ENCODE measurements at regions not wholly inside any gene's neighbourhood (a gene's known extent, or its start where the extent isn't known, plus 50 kb on each side); places are given as distances from the start of the nearest gene placed in this dataset.

DNA sequence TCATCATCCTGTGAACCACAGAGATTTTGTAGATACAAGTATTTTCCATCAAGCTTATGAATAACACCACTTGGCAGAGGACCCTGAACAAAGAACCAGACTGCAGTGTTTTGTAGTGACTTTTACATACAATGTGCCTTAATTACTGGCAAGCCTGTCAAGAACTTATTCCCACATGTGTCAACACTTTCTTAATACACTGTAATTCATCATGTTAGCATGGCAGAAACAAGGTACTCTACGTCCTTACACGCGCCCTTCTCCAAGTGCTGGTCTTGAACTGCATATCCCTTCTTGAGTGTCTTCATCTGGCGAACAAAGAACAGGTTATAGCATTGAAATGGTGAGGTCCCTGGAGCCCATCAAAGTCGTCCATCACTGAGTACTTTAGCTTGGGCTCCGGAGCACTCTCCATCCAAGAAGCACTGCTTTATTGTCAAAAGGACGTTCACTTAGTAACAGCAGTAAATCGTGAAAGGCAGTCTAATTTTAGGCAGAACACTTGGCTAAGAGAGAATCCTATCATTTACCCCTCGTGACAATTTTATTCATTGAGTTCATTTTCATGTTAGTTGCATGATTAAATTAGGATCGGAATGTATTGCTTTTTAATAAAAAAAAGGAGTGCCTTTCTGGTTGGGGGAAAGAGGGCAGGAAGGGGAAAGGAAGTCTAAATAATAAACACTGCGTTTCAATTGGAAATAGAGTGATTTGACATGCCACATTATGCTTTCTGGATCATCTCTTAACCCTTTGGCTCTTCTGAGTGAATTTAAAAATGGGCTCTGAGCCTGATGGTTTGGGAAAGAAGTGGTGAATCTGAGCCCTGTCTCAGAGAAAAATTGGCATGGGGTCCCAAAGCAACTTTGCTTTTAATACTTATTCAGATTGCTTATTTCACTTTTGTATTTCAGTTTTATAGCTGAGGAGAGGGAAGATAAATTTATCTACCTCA is 376.1 kb downstream of the DLEU7 start:
- TF ChIP-seq, protein P1, sequence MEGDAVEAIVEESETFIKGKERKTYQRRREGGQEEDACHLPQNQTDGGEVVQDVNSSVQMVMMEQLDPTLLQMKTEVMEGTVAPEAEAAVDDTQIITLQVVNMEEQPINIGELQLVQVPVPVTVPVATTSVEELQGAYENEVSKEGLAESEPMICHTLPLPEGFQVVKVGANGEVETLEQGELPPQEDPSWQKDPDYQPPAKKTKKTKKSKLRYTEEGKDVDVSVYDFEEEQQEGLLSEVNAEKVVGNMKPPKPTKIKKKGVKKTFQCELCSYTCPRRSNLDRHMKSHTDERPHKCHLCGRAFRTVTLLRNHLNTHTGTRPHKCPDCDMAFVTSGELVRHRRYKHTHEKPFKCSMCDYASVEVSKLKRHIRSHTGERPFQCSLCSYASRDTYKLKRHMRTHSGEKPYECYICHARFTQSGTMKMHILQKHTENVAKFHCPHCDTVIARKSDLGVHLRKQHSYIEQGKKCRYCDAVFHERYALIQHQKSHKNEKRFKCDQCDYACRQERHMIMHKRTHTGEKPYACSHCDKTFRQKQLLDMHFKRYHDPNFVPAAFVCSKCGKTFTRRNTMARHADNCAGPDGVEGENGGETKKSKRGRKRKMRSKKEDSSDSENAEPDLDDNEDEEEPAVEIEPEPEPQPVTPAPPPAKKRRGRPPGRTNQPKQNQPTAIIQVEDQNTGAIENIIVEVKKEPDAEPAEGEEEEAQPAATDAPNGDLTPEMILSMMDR (IDR thresholded peaks at IDR 0.05; ENCODE audit: insufficient read depth, low read depth, low read length) = no peak
- TF ChIP-seq EZH2 (IDR thresholded peaks at IDR 0.05; ENCODE audit: insufficient read depth, low read length) = no peak

Measured in astrocyte (in vitro differentiated cells and primary cell).